Stimulated activated CD8-positive, alpha-beta memory T cell treated with anti-CD3 and anti-CD28 coated beads, Interleukin-2, amount 100 ng/mL, for 48 hours (primary cell): ENCODE measurements at regions not wholly inside any gene's neighbourhood (a gene's known extent, or its start where the extent isn't known, plus 50 kb on each side); places are given as distances from the start of the nearest gene placed in this dataset.
"Not testable (repeated sequence)": the region's sequence is repeated elsewhere in the genome, so short reads cannot be mapped to it uniquely, and the experiment has no call there.

Experiments
- DNase-seq, 2 donors: peaks; one replicate each; pipeline ENCODE4 v3.0.0-alpha.2; 2020; ENCODE audit warnings: low read depth in 2 of 2

DNA sequence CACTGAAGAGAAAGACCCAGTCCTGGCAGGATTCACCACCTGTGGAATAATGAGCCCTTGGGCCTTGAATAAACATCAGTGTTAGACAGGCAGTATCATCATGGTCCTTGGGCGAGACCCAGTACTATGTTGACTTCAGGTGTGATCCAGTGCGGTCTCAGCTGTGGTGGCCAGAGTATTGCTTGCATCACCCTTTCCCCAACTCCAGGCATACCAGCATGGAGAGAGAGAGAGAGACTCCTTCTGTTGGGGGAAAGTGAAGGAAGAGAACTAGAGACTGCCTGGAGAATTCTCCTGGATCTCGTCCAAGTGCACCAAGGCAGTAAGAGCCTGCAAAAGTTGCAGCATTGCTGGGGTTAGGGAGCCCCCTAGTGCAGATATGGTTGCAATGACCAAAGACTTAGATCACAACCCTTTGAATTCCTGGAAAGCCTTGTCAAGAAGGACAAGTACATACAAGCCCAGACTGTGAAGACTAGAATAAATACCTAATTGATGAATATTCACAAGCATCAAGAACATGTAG is 61.1 kb upstream of the VAMP7 start:
- DNase-seq, result peak; percentile 4 to 8

DNA sequence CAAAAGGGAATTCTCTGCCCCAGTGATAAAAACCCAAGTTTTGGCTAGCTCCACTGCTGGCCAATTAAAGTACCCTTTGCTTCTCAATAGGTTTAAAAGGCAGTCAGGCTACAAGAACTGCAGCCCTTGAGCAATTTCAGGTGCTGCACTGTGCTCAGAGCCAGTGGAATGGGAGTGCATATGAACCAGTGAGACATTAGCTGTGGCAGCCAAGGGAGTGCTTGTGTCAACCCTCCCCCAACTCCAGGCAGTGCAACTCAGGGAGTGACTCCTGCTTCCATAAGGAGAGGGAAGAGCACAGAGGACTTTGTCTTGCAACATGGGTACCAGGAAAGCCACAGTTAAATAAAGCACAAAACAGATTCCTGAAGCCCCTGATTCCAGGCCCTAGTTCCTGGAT is 61.6 kb upstream of the VAMP7 start:
- DNase-seq, result no peak

DNA sequence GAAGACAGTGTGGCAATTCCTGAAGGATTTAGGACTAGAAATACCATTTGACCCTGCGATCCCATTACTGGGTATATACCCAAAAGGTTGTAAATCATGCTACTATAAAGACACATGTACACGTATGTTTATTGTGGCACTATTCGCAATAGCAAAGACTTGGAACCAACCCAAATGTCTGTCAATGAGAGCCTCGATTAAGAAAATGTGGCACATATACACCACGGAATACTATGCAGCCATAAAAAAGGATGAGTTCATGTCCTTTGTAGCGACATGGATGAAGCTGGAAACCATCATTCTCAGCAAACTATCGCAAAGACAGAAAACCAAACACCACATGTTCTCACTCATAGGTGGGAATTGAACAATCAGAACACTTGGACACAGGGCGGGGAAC is 66.8 kb upstream of the VAMP7 start:
- not testable (repeated sequence) for DNase-seq

DNA sequence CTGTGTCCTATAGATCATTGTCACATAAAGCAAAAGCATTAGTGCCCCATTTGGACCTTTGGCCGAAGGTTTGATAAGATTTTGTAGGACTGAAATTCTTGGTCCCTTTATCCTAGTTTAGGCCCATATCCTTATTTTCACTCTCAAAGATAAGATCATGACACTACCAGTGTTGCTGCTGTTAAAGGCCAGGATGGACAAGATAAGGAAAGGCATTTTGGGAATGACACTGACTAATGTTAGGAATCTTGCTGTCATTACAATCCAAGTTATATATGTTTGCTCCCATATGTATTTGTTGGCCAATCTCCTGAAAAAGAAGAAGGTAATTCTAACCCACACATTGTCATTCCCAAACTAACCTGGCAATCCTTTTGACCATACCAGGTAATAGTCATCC is 101.3 kb upstream of the VAMP7 start:
- no peak for DNase-seq

DNA sequence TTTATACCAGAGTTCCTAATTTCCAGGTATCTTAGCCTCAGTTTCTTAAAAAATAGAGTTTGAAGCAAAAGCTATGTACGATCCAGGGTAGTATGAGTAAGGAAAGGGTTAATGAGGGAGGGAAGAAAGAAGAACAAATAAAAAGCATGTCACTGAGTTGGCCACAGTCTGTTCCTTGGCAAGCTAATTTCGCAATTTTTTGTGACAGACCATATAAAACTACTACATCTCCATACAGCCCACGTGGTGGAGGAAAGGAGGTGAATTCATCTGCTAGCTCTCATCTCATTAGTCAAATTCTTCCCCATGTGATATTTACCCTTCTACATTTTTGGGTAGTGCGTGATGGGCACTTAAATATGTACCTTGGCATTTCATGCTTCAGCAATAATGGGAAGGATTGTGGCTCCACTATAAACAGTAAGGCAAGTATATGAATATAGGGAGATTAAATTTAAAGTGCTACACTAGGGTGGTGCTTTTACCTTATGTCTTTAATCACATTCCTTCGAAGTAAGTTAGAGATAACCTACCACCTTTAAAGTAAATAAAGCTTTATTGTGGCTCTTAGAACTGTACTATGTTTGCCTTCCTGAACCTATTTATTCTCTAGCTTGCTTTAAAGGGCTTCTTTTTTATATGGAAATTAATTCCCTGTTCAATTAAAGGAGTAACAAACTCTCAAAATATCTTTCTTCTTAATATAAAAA is 102.1 kb upstream of the VAMP7 start:
- DNase-seq, result no peak

DNA sequence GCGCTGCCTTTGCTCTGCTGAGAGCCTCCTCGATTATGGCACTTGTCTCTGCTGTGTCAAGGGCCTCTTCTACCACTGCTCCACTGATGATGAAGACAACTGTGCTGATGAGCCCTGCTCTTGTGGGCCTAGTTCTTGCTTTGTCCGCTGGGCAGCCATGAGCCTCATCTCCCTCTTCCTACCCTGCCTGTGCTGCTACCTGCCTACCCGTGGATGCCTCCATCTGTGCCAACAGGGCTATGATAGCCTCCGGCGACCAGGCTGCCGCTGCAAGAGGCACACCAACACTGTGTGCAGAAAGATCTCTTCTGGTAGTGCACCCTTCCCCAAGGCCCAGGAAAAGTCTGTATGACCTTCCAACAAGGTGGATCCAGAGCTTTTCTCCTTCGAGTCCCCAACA is 106.8 kb upstream of the VAMP7 start:
- DNase-seq, result no peak

DNA sequence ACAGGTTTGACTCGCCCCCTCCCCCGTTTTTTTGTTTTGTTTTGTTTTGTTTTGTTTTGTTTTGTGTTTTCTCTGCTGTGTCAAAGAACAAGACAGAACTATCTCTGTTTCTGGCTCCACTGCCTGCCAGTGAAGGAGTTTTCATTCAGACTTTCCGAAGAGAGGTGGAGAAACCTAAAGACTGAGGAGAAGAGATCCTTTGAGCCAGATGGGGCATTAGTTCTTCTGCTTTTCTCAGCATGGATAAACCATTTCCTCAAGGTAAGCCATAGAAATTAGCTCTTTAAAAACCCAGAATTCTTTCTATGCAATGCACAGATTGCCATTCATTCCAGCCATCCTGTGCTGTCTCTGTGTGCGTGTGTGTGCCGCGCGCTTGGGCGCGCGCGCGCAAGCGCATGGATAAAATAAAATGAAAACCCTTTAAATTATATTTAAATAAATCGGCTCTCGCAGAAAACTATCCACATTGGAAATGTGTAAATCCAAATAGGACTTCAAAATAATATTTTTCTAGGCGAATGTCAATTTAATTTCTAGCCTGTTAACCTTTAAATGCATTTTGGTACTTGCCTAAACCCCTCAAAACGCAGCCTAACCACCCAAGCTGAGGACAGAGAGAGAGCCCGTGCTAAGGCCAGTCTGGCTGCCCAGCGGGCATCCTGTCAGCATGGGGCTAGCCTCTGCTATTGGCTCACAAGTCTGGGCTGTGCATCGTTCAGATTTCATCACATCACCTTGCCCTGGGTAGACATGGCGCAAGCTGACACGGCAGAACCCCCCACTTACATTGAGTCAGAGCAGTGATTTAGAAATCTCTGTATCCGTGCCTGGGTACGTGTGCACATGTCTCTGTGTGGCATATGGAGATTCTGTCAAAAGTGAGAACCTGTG is 113.0 kb upstream of the VAMP7 start:
- DNase-seq, result no peak

DNA sequence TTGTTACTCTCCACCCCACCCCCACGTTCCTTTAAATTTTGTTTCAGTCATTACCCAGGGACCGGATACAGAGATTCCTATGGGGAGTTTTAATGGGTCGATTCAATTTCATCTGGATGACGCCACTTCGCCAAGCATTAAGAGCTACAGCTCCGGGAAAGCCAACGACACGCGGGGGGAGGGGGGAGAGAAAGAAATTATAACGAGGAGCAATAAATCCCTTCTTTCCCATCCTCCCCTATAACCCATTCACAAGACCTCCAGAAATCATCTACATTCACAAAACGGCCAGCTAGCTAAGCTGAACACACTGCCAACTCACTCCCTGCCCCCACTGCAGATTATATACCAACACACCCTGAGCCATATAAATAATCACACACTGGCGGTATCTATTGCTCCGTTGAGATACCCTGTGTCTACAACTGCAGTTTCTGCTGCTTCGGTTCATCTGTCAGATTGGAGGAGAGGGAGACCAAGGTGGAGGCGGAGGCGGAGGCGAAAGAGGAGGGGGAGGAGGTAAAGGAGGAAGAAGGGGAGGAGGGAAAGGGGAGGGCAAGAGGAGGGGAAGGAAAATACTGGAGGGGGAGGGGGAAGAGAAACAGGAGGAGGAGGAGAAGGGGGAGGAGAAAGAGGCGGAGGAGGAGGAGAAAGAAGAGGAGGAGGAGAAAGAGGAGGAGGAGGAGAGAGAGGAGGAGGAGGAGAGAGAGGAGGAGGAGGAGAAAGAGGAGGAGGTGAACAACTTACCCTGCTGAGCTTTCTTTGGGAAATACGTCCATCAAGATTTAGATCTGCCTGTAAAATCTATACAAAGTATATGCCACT is 113.9 kb upstream of the VAMP7 start:
- DNase-seq, result peak in 1 of 2 donors; percentile 1

DNA sequence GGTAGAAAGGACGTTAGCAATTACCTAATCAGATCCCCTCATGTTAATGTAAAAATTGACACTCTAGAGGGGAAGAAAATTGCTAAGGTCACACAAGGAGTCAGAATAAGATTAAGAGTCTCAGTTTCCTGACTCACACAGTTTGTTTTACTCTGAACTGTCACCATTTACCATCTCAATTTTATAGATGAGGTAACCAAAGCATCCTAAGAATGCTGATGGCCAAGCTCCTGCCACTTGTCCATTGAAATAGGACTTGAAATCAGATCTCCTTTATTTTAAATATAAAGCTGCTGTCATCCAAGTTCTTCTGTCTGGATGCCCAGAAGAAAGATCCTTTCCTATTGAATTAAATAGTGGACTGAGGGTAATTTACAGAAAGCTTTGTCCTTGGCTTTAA is 114.8 kb upstream of the VAMP7 start:
- no peak for DNase-seq

DNA sequence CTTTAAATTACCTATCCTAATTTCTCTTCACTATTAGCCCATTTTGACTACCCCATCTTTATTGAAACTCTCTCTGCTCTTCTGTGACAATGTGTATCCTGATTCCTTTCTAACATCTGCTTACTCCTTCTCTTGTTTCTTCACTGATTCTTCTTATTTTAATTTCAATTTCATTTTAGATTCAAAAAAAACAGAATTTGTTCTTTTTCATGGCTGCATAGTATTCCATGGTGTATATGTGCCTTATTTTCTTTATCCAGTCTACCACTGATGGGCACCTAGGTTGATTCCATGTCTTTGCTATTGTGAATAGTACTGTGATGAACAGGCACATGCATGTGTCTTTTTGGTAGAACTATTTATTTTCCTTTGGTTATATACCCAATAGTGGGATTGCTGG is 120.0 kb upstream of the VAMP7 start:
- DNase-seq, result no peak

DNA sequence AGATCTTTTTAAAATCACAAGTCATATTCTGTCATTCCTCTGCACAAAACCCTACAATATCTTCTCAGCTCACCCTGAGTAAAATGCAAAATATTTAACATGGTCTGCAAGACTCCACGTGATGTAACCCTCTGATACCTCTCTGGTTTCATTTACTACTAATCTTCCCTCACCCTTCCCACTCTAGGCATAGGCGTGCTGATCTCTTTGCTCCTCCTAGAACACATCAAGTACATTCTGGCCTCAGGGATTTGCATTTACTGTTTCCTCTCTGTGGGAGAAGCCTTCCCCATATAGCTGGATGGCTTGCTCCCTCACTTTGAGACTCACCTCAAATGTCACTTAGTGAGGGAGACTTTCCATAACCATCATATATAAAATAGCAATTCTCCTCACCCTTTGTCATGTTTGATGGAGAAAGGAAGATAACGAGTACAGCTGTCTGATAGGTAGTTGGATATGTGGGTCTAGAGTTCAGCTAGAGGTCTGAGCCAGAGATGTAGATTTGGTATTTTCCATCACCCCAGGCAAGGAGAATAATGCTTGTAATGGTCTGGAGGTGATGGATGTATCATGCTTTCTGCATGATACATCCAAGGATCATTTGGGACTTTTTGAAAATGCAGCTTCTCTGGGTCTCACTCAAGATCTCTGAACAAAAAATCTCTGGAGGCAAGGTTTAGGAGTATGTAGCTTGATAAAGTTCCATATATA is 123.9 kb upstream of the VAMP7 start:
- DNase-seq, result no peak

DNA sequence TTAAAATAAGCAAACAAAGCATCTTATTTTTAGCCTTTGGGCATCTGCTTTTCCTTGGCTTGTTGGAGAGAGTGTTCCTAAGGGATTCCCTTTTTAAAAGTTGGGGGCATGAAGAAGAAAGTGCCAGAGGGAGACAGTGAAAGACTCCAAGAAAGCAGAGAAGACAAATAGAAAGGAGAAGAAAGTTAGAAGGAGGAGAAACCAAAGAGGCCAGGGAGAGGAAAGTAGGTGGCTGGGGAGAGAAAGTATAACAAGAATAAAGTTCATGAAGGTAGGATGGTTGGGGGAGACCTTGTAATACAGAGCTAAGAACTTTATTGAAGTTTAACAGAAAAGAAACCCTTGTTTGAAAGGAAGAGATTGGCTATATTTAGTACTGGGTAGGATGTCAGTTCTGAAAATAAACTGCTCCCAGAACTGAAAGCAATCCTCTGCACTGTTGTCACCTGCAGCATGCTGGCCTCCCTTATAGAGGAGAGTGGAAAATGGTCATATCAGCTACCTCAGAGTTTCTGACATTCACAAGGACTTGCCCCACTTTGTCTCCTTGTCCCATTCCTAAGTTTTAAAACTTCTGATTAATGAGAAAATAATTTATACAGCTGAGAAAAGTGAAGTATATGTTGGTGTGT is 125.3 kb upstream of the VAMP7 start:
- no peak for DNase-seq

DNA sequence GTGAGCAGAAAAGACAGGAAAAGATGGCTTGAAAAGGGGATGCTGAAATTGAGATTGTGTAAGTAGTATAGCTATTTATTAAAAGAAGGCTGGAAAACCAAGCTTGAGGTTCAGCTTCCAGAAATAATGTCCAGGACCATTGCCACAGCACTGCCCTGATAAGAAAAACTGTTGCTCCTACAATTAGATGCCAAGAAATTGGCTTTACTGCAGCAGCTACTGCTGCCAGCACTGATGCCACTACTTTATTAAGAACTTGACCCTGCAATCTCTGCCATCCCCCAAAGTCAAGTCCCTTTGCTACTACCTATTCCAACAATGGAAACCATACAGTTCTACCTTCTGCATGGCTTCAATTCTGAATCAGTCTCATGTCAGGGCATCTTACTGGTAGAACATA is 130.0 kb upstream of the VAMP7 start:
- DNase-seq, result no peak

DNA sequence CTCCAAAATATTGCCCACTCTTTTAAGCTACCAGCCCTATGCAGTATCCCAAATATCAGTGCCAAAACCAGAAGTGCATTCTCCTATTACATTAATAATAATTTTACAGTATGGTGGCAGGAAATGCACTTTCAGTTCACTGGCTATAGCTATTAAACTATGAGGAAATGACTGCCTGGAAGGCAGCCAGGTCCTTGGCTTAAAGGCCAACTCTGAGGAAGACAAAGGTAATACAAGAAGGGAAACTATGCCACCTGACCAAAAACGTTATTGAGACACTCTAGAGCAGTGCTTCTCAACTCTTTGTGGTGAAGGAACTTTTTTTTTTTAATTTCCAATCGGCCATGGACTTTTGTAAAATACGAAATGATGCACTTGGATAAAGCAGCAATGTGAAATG is 133.6 kb upstream of the VAMP7 start:
- no peak for DNase-seq

DNA sequence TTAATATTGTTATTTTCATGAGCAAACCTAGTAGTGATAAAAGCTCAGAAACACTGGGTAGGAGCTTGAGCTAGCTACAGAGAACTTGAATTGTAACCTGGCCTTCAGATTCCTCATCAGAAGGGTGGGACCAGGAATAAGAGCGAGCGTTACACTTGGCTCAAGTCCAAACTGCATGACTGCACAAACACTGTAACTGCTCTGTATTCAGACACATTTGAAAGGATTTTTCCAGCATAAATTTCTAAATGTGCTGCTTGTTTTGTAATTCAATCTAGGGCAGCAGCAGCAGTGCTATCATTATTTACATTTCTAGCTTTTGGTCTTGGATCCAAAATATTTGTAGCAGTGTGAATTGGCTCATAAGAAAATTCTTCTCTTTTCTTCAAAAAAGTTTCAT is 133.0 kb upstream of the TMLHE start:
- no peak for DNase-seq

DNA sequence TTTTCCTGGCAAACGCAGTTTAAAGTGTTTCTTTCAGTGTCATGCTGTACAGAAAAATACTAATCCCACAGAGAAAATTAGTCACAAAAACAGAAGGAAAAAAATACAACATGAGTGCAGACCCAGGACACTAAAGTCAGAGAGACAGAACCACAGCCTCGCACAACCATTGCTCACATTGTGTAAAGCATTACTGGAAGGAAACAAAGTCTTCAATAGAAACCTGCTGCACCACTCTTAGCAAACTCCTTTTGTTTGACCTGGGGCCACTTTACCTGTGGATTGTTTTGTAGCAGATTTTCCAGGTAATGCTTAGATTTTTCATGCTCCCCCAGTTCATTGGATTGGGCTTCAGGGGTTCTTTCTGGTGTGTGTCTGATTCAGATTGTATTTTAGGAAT is 131.8 kb upstream of the TMLHE start:
- no peak for DNase-seq

DNA sequence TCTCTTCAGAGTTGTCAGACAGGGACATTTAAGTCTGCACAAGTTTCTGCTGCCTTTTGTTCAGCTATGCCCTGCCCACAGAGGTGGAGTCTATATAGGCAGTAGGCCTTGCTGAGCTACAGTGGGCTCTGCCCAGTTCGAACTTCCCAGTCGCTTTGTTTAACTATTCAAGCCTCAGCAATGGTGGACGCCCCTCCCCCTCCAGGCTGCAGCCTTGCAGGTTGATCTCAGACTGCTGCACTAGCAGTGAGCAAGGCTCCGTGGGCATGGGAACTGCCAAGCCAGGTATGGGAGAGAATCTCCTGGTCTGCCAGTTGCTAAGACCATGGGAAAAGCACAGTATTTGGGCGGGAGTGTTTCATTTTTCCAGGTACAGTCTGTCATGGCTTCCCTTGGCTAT is 115.6 kb upstream of the TMLHE start:
- not testable (repeated sequence) for DNase-seq

DNA sequence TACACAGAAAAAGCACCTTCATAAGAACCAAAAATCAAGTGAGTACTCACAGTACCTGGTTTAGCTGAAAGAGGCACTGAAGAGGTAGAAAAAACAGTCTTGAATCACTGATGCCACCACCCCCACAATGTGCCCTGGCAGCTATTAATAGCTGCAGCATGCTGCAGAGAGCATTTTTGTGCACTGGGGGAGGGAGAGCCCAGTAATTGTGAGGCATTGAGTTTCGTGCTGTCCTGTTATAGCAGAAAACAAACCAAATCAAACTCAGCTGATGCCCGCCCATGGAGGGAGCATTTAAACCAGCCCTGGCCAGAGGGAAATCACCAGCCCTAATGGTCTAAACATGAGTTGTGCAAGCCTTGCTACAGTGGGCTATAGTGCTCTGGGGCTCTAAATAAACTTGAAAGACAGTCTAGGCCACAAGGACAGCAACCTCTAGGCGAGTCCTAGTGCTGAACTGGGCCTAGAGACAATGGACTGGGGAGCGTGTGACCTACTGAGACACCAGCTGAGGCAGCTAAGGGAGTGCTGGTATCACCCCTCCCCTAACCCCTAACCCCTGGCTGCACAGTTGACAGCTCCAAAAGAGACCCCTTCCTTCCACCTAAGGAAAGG is 106.3 kb upstream of the TMLHE start:
- no peak for DNase-seq

DNA sequence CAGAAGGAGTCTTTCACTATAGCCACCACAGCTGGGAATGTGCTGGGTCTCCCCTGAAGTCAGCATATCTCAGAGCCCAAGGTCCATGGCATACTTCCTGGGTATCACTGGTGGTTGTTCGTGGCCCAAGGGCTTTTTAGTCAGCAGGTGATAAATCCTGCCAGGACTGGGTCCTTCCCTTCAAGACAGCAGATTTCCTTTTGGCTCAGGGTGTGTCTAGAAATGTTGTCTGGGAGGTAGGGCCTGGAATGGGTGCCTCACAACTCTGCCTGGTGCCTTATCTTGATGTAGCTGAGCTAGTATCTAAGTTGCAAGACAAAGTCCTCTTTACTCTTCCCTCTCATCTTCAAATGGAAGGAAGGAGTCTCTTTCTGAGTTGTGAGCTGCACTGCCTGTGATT is 102.4 kb upstream of the TMLHE start:
- DNase-seq, result no peak

DNA sequence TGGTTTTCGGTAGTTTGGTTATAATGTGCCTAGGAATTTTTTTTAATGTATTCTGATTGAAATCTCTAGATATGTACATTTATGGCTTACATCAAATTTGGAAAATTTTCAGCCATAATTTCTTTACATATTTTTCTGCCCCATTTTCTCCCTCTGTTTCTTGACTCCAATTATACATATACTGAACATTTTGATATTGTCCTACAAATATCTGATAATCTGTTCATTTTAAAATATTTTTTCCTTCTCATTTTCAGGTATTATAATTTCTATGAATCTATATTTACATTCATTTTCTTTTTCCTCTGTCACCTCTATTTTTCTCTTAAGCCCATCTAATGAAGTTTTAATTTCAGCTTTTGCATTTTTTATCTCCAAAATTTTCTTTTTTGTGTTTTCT is 82.7 kb upstream of the TMLHE start:
- DNase-seq, result no peak

DNA sequence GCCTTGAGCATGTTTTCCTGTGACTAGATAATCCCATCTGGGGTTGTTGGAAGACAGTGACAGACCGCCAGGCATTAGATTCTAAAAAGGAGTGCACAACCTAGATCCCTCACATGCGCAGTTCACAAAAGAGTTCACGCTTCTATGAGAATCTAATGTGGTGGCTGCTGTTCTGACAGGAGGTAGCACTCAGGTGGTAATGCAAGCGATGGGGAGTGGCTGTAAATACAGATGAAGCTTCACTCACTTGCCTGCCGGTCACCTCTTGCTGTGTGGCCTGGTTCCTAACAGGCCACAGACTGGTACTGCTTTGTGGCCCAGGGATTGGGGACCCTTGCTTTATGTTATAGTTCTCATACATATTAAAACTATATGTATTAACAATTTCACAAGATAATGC is 81.9 kb upstream of the TMLHE start:
- no peak for DNase-seq
